DMS 273 treated with DMSO at 0.1 percent for 48 hours (cell line): ENCODE measurements at regions not wholly inside any gene's neighbourhood (a gene's known extent, or its start where the extent isn't known, plus 50 kb on each side); places are given as distances from the start of the nearest gene placed in this dataset.

ENCODE experiments used
- DNase-seq: peaks from one replicate; lab custom pipeline; 2025; lab: John Stamatoyannopoulos, UW

DNA sequence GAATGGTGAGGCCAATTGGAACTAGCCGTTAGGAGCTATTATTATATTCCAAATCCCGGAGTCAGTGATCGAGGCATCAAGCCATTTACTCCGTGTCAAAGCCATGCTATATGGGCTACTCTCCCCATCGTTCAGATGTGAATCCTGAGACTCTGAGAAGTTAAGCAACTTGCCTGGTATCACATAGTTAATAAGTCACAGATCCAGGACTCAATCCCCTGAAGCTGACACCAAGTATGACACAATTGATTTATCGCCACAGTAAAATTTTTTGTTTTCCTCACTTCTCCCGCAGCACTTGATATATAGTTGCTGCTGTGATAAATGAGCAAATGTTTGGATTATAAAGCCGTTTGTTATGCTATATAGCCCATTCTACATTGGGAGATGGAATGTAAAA lies 50.8 kb upstream of the TSHZ2 start:
- no peak for DNase-seq

DNA sequence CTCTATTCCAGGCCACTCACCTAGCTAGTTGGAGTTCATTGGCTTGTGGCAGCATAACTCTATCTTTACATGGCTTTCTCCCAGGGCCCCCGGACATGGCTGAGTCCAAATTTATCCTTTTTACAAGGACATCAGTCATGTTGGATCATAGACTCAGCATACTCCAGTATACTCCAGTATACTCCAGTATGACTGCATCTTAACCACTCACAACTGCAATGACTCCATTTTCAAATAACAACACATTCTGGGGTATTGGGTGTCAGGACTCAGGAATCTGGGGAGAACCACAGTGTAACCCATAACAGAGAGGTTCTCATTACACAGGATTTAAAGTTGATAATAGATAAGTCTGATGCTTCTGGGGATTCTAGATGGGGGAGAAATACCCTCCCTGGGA lies 53.8 kb upstream of the TSHZ2 start:
- no peak for DNase-seq

DNA sequence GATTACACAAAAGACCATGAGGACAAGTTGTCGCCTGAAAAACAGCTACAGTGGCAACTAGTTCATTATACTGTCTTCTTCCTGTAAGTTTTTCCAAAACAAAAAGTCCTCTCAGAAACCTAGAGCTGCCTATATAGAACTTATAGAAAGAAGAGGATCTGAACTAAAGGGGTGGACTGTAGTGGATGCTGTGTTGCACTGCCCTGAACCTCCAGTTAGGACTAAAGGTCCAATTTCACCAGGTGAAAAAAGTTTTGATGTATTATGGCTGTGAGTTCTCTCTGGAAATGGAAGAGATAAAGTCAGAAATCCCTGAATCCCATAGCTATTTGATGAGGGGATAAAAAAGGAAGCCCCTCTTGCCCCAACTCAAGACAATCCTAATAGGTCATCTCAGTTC lies 56.6 kb upstream of the TSHZ2 start:
- no peak for DNase-seq

DNA sequence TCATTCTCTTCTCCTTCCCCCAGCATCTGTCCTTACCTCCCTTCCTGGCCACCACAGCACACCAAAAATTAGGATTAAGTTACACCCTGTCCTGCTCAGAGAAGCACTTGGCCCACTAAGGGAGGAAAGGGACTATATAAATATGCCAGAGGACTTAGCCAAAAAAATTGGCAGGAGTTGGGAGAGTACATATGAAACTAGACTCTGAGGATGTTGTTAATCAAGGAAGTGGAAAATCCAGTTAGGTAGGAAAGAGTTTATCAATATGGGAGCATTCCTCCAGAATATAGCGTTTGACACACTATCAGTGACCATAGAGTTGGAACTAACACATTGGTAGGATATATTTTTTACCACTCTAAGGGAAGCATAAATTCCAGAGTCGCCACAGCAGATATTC lies 57.3 kb upstream of the TSHZ2 start:
- no peak for DNase-seq

DNA sequence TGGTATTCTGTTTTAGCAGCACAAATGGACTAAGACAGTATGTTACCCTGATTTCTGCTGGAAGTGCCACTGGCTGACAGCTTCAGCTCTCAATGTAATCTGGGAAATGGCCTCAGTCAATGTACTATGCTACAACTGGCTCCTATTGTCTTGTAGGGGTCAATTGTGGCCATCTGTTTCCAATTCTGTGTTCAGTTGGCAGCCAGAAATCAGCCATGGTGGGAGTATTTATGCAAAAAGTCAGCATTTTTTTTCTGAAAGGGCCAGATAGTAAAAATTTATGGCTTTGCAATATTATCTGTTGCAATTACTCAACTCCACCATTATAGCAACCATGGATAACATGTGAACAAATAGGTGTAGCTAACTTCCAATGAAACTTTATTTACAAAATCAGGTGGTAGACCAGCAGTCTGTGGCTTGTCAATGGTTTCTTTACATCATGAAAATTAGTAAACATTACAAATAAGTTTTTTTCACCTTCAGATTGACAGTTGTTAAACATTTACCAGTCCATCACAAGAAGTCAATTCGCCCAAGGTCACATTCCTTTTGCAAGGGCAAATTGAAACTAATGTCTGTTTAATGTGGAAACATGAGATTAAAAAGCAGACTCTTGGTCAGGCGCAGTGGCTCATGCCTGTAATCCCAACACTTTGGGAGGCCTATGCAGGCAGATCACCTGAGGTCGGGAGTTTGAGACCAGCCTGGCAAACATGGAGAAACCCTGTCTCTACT lies 58.3 kb upstream of the TSHZ2 start:
- no peak for DNase-seq

DNA sequence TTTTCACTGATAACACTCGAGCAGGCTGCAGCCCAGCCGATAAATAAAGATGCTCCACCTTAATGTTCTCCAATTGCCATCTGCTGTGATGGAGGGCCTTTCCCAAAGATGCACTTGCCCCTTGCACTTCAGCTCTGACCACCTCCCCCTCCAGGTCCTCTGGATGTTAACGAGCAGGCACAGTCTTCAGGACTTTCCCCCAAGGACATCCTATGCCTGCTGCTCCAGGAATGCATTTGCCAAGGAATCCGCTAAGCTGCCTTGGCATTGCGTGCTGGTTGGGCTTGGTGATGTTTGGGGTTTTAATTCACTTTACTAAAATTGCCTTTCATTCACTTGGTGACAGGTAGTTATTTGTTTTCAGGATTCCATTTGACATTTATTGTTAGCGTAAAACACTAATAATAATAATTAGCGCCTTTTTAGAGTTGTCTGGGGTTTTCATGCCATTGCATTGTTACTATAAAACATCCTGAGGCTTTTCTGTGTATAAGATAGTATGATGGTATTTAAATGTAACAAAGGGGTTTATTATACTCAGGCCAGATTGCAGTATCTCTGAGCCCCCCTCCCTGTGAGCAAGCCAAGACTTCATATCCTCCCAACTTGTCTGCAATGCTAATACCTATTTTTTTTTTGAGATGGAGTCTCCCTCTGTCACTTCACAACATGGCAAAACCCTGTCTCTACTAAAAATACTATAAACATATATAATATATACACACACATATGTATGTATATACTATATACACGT lies 66.7 kb upstream of the TSHZ2 start:
- DNase-seq: no peak

DNA sequence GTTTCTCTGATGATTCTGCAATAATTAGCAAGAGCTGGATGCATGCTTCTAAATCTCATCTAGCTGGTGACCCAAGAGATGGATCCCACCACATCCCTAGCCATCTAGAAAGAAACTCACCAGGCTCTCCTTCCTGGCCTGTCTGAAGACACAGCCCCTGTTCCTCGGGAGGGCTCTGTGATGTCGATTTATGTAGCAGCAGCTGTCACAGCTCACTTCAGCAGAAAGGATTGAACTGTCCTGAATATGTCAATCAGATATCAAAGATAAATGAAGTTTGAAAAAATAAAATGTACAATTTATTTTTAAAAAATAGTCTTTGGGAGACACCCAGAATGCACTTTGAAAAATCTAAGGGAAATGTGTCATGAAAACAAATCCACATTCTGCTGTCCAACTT lies 67.3 kb upstream of the TSHZ2 start:
- no peak for DNase-seq

DNA sequence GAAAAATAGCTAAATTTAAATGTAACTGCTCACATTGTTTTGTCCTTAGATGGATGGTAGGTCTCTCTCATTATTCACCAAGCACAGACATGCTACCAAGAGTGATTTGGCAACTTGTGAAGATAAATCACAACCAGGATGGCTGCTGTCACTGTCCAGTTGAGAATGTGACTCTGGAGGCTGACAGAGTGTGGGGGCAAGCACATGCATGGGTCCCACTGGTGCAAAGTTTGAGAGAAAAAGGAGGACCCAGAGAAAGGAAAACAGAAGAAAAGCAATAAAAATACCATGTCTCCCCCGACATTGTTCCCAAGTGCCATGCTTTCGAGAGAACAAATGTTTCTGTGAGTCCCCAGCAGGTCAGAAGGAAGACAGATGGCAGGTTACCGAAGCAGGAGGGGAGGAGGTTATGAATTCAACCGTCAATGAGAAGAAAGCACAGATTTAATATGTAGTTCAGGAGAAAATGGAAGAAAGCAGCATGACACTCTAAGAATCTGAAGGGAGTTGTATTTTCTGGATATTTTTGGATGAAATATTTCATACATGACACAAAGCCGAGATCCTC lies 73.0 kb upstream of the TSHZ2 start:
- DNase-seq: peak; percentile 32

DNA sequence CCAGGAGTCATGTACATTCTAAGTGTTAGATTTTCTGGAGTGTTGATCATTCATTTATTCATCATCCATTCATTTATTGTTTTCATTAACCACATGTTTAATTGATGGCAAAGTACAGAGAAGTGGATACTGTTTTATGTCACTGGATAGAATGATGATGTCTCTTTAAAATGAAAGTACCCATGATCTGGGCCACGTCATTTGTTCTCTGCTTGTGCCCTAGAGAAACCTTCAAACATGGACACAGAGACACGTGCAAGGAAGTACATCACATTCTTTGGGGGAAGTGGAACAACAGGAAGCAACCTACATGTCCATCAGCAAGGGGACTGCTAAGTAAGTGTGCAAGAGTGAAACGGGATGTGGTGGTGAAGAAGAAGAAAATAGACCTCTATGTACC lies 75.8 kb upstream of the TSHZ2 start:
- DNase-seq: no peak

DNA sequence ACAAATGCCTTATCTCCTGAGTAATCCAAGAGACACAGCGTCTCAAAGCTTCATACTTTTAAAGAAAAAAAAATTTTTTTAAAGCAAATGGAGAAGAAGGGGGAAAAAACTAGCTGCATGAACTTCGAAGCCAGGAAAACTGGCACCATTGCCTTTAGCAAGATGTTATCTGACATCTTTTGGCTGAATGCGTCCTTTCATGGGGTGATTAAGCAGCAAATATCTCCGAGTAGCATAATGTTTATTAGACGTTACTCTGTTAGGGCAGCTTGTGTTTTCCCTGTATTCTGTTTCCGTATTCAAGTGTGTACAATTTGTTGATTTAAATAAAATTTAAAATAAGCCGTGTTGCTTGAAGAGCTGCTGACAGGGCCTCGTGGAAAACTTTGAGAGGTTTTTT lies 76.5 kb upstream of the TSHZ2 start:
- DNase-seq: peak; percentile 31

DNA sequence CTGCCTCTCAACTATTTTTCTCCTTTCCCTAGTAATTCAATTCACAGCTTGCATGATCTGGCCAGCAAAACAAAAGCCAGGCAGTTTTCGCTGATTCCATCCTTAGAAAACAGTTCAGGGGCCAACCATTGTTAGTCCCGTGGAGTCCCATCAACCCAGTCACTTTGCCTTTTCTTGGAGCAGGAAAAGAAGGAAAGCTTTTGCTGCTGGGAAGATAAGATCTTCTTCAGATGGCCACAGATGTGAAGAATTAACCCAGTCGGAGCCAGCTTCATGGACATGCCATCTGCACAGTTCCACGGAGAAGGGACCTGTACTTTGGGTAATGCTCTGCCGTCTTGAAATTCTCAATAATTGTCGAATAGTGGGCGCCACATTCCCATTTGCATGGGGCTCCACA lies 76.9 kb upstream of the TSHZ2 start:
- DNase-seq: peak; percentile 45

DNA sequence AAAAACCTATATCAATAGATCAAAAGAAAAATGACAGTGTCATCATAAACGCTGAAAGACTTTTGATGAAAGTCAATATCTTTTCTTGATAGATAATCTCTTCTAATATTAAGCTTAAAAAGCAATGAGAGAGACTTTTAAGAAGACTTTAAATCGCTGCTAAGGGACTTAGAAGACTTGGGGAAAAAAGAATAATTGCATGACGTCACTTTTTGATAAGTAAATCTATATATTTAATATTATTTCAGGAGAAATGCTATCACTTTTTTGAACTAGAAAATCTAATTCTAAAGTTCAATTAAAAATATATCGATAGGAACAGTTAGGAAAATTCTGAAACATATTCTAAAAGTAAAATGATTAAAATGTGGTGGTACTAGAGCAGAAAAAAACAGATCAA lies 78.7 kb upstream of the TSHZ2 start:
- DNase-seq: no peak

DNA sequence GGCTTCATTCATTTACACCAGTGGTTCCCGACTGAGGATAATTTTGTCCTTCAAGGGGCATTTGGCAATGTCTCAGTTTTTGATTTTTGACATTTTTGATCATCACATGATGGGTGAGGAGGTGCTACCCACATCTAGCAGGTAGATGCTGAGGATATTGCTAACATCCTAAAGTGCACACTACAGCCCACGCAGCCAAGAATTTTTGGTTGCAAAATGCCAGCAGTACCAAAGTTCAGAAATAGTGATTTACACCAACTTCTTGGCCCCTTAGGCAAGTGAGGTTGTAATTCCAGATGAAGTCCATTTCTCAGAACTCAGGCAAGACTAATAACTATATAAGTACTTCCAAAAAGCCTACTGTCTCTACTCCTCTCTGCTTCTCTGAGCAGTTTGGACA lies 80.1 kb upstream of the TSHZ2 start:
- DNase-seq: no peak

DNA sequence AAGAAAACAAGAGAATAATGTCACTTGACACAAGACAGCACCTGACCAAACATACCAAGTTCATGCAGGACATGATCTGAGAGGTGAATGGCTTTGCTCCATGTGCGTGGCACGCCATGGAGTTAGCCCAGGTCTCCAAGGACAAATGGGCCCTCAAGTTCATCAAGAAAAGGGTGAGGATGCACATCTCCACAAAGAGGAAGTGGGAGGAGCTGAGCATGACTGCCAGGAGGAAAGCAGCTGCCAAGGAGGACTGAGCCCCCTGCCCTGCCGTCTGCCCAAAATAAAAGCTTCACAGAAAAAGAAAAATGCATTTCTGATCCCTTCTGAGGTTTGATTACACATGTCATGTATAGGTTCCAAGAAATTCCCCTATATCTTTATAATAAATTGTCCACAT lies 82.0 kb upstream of the TSHZ2 start:
- DNase-seq: no peak

DNA sequence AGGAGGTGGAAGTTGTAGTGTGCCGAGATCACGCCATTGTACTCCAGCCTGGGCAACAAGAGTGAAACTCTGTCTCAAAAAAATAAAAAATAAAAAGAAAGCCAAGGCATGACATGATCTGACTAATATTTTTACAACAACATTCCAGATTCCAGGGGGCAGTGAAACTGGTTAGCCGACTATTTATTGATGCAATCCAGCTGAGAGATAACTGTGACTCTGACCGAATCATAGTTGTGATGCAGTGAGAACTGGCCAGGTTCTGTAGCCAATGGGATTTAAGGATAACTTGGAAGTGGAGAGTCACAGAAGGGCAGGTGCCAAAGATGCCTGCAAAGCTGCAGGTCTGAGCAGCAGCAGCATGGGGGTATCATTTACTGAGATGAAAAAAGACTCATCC lies 82.9 kb upstream of the TSHZ2 start:
- DNase-seq: no peak

DNA sequence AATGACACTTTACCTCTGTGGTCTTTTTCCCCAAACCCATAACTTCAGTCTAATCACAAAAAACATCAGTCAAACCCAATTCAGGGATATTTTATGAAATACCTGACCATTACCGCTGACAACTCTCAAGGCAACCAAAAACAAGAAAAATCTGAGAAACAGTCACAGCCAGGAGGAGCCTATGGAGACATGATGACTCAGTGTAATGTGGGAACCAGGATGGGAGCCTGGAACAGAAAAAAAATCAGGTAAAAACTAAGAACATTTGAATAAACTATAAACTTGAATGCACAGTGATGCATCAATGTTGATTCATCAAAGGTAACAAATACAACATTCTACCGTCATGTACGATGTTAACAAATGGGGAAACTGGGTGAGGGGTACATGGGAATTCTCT lies 84.1 kb upstream of the TSHZ2 start:
- DNase-seq: no peak

DNA sequence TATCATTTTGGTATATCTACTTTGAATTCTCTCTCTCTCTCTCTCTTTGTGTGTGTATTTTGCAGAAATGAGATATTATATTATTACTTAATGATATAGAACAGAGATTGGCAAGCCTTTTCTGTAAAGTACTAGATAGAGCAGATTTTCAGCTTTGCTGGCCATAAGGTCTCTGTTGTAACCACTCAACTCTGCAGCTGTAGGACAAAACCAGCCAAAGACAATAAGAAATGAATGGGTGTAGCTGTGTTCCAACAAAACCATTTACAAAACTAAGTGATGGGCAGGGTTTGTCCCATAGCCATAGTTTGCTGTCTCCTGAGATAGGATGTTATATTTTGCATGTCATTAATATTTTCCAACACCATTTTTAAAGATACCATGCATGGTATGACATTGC lies 91.2 kb upstream of the TSHZ2 start:
- no peak for DNase-seq

DNA sequence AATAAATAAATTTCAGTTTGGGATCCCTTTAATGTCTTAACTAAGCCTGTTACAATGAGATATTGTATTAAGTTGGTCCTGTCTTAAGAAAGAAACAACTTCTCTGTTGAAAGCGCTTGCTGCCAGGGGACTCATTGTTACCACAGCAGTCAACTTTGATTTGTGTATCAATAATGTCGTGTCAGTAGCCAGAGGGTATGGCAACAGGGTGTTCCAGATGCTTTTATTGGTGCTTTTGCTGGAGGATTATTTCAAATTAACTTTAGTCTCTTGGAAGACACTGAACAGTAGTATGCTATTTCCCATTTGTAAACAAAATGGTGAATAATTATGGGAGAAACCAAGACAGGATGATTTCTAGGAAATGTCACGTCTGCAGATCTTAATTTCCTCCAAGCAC lies 91.9 kb upstream of the TSHZ2 start:
- no peak for DNase-seq

DNA sequence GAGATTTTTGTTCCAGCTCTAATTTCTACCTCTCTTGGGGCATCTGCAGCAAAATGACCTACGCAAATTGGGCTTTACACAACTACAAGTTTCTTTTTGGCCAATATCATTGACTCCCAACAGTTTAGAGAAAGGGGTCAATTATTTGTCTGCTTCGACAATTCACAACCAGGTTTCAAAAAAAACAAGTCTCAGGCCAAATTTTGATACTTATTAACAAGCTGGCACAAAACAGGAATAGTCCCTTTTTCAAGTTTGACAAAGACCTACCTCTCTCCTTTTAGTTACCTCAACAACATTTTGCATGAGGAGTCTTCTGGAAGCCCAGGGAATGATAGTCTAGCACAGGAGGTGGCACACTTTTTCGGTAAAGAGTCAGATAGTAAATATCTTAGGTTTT lies 97.9 kb upstream of the TSHZ2 start:
- DNase-seq: no peak

DNA sequence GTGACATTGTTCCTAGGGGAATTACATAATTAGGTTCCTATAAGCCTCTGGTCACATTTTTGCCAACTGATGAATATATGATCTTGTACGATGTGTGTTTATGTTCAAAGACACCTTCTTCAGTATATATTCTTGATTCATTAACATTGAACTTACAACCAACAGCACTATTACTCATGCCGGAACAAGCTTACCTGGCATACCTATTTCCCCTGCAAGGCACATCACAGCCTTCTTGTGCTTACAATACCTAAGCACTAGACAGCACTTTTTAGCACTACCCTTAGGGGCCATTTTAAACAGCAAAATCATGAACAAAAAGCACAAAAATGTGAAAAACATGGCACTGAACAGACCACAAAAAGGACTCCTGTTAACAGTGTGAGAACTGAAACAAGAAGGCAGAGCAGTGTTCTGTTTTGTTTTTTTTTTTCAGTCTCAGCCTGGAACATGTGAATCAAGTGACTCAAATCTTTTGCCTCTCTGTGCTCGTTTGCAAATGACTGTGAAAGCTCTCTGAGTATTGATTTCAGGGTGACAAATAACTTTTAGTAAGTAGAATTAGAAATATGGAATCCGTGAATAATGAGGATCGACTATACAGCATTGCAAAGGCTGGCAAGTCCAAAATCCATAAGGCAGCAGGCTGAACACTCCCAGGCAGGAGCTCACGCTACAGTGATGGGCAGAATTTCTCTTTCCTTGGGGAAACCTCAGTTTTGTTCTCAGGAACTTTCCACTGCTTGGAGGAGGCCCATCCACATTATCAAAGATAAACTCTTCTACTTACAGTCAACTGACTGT lies 102.3 kb upstream of the TSHZ2 start:
- no peak for DNase-seq

DNA sequence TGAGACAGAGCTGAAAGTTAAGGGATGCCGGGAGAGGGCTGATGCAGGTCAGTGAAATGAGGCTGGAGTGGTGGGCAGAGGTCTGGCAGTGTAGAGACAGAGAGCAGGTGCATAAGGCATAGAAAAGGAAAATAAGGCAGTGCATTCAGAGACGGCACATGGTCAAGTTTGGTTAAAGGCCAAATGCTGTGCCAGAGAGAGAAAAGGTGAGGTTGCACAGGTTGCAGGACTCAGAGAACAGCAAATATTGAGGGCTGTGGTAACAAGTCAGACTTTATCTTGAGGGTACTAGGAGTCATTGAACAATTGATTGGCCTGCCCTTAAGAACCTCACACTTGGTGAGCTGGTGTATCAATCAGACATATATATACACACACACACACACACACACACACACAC lies 102.9 kb upstream of the TSHZ2 start:
- no peak for DNase-seq

DNA sequence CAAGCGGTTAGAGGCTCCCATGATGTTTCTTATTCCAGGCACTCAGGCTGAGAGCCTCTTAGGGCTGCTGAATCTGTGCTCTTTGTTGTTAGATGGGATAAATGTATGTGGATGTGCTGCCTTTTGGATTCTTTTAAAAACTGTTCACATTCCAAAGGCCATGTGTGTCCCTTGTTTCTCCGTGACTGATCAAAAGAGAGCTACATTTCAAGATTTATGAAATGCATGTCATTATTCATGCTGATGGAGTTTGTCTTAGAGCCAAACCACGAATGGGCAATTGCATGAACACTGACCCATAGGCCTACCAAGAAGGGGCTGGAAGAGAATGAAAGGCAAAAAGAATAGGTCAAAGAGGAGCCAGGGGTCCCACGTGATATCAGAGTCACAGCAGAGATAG lies 104.9 kb upstream of the TSHZ2 start:
- no peak for DNase-seq
